AG09319 (cell line): ENCODE measurements at regions not wholly inside any gene's neighbourhood (a gene's known extent, or its start where the extent isn't known, plus 50 kb on each side); places are given as distances from the start of the nearest gene placed in this dataset.

Experiments used
- DNase-seq: peaks from one replicate; pipeline ENCODE4 v3.0.0-alpha.2; 2010; ENCODE audit warnings: low read depth; ENCODE audit errors: extremely low read depth
- TF ChIP-seq, protein P1 (sequence below): IDR thresholded peaks from 2 replicates; pipeline ENCODE4 v1.5.1; 2011; ENCODE audit warnings: low read depth, mild to moderate bottlenecking, inconsistent platforms, low read length, moderate library complexity

GRCh38 chr6:114471450-114471849, 128.6 kb upstream of the HS3ST5 start:
- DNase-seq: no peak
- TF ChIP-seq, protein P1, sequence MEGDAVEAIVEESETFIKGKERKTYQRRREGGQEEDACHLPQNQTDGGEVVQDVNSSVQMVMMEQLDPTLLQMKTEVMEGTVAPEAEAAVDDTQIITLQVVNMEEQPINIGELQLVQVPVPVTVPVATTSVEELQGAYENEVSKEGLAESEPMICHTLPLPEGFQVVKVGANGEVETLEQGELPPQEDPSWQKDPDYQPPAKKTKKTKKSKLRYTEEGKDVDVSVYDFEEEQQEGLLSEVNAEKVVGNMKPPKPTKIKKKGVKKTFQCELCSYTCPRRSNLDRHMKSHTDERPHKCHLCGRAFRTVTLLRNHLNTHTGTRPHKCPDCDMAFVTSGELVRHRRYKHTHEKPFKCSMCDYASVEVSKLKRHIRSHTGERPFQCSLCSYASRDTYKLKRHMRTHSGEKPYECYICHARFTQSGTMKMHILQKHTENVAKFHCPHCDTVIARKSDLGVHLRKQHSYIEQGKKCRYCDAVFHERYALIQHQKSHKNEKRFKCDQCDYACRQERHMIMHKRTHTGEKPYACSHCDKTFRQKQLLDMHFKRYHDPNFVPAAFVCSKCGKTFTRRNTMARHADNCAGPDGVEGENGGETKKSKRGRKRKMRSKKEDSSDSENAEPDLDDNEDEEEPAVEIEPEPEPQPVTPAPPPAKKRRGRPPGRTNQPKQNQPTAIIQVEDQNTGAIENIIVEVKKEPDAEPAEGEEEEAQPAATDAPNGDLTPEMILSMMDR: no peak

DNA sequence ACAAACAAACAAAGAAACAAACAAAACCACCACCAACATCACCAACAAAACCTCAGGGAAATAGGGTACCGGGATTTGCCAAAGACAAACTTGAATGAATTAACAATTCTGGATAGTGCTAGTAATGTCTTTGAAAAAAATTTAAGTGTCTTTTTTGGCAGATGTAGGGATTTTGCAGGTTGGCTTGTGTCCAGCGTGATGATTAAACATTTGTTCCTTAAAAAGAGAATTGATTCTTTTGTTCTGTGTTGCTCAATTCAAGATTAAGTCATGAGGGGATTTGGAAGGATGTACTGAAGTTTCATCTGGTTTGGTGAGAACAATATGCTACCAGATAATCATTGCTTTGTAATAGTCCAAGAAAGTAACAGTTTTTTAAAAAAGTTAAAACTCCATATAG, 125.1 kb upstream of the HS3ST5 start:
- TF ChIP-seq, protein P1: no peak
- DNase-seq: no peak

- no peak for DNase-seq
- TF ChIP-seq, protein P1: no peak
Observed at GRCh38 chr6:114465511-114465910, 122.7 kb upstream of the HS3ST5 start.

- TF ChIP-seq, protein P1: no peak
- no peak for DNase-seq
Observed at GRCh38 chr6:114453737-114454276, 111.0 kb upstream of the HS3ST5 start.

- DNase-seq: no peak
- TF ChIP-seq, protein P1: no peak
Observed at GRCh38 chr6:114452785-114453401, 110.1 kb upstream of the HS3ST5 start.

- TF ChIP-seq, protein P1: no peak
- no peak for DNase-seq
Observed at GRCh38 chr6:114450631-114451030, 107.8 kb upstream of the HS3ST5 start.

- TF ChIP-seq, protein P1: no peak
- no peak for DNase-seq
Observed at GRCh38 chr6:114449659-114450058, 106.8 kb upstream of the HS3ST5 start.
